ENCODE measurements at regions not wholly inside any gene's neighbourhood (a gene's known extent, or its start where the extent isn't known, plus 50 kb on each side); places are given as distances from the start of the nearest gene placed in this dataset.
A peak's percentile ranks its signal among the peaks of the same experiment; 100 is the strongest.

DNA sequence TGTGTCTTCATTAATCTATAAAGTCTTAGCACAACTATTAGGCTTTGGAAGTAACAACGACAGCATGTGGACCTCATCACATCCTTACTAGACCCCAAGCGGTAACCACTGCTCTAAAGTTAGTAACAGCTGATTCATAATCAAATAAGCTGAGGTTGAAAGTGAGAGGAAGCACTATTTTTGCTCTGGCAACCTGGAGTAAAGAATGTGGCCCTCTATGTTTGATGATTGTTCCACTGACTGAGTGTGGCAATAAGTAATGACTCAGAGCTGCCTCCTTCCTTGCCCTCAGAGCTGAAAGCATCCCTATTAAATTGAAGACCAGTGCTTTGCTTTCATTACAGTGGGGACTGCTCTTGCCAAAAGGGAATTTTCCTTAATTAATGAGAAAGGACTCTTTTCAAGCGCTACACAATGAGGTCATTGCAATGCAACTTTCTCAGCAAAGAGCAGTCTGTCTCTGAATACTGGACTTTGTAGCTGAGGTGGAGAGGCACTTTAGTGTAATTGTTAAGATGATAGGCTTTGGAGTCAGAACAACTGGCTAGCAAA, 906.1 kb upstream of the RAG2 start:
- Histone ChIP-seq H3K4me3 (ENCODE audit: insufficient read depth, low read depth, low read length) (no peak overlapping the region), H3K36me3 (replicated peaks; ENCODE audit: control insufficient read depth, insufficient read depth, low read length) (no peaks in the 10 kb centered on the region), H3K27me3 (ENCODE audit: control insufficient read depth, insufficient read depth, low read length) (no peaks in the 10 kb centered on the region)
- DNase-seq = no peak

- H3K36me3 ChIP-seq (replicated peaks; ENCODE audit: control insufficient read depth, insufficient read depth, low read length) = no peaks in the 10 kb centered on the region
- H3K27me3 ChIP-seq (ENCODE audit: control insufficient read depth, insufficient read depth, low read length) = no peaks in the 10 kb centered on the region
- H3K4me3 ChIP-seq (ENCODE audit: insufficient read depth, low read depth, low read length) = no peak overlapping the region
- no peak for DNase-seq
Observed at GRCh38 chr11:37503411-37504059, 905.5 kb upstream of the RAG2 start.

DNA sequence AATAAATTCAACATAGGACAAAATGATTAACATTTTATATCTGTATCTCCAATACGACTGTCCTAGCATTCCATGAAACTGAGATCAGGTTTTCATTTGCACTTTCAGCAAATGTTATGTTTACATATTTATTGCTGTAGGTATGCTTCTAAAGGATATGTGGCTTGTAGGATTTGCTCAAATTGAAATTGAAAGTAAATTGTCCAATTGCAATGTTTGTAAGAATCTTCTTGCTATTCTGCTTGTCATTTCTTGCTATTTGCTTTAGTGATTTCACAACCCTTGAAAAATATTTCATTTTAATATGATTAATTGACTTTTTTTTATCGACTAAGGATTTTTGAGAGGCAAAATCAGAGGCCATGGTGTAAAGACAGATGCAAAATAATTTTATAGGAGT, 904.2 kb upstream of the RAG2 start:
- DNase-seq = no peak
- H3K4me3 ChIP-seq (ENCODE audit: insufficient read depth, low read depth, low read length) = no peak overlapping the region
- no peaks in the 10 kb centered on the region for H3K27me3 ChIP-seq (ENCODE audit: control insufficient read depth, insufficient read depth, low read length)
- H3K36me3 ChIP-seq (replicated peaks; ENCODE audit: control insufficient read depth, insufficient read depth, low read length) = no peaks in the 10 kb centered on the region

DNA sequence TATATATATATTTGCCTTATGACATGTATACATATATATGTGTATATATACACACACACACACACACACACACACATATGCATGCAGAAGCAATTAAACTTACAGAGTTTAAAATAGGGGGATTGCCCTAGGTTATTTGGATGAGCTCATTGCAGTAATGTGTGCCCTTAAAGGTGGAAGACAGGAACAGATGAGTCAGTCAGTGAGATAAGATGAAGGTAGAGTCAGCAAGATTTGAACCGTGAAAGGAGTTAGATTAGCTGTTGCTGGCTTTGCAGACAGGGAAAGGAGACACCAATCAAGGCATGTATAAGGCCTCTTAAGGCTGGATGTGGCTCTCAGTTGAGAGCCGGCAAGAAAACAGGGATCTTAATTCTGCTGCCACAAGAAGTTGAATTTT, 902.4 kb upstream of the RAG2 start:
- Histone ChIP-seq H3K36me3 (replicated peaks; ENCODE audit: control insufficient read depth, insufficient read depth, low read length) (no peaks in the 10 kb centered on the region), H3K27me3 (ENCODE audit: control insufficient read depth, insufficient read depth, low read length) (no peaks in the 10 kb centered on the region), H3K4me3 (ENCODE audit: insufficient read depth, low read depth, low read length) (no peak overlapping the region)
- no peak for DNase-seq

DNA sequence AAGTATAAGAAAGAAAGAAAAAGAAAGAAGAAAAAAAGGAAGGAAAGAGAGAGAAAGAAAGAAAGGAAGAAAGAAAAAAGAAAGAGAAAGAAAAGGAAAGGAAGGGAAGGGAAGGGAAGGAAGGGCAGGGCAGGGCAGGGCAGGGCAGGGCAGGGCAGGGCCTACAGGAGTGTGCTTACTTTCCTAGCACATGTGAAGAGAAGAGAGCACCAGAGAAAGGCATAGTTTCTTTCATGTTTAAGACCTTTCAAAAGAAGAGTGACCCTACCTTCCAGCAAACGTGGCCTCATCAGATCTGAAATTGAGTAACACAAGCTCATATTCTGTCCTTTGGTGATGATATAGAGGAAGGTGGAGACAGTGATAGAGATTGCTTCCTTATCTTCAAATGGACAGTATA, 899.3 kb upstream of the RAG2 start:
- Histone ChIP-seq H3K36me3 (replicated peaks; ENCODE audit: control insufficient read depth, insufficient read depth, low read length) (no peaks in the 10 kb centered on the region), H3K27me3 (ENCODE audit: control insufficient read depth, insufficient read depth, low read length) (no peaks in the 10 kb centered on the region), H3K4me3 (ENCODE audit: insufficient read depth, low read depth, low read length) (no peak overlapping the region)
- DNase-seq = no peak

DNA sequence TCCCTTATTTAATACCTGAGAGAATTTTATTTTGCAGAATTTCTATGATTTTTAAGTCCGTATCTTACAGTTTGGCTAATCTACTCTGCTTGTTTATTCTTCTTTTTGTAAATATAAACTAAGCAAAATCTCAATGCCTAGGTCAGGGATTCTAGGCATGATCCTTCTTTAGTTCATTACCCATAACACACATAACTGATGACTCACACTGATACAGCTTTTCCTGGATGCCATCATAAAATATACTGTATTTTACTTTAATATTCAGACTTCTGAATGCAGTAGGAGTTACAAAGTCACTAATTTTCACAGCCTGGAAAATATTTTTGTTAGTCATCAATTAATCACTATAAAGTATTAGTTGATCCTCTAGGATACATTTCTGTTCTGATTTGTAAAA, 898.2 kb upstream of the RAG2 start:
- no peaks in the 10 kb centered on the region for H3K27me3 ChIP-seq (ENCODE audit: control insufficient read depth, insufficient read depth, low read length)
- H3K4me3 ChIP-seq (ENCODE audit: insufficient read depth, low read depth, low read length) = no peak overlapping the region
- no peak for DNase-seq
- no peaks in the 10 kb centered on the region for H3K36me3 ChIP-seq (replicated peaks; ENCODE audit: control insufficient read depth, insufficient read depth, low read length)

DNA sequence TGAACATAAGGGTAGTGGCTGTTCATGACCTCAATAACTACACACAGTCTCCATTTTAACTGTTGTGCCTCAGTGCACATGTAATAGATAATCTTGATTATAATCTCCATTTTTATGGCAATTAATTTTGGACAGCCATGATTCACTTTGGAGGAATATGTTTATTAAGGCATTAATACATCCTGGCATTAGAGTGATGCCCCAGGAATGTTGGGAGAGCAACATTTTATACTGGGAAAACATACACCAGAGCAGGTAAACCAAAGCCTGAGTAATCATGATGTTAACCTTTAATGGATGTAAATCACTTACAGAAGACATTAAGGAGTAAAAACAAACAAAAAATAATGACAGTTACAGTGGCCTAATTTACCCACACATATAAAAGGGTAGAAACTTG, 886.3 kb upstream of the RAG2 start:
- H3K27me3 ChIP-seq (ENCODE audit: control insufficient read depth, insufficient read depth, low read length) = no peaks in the 10 kb centered on the region
- no peak overlapping the region for H3K4me3 ChIP-seq (ENCODE audit: insufficient read depth, low read depth, low read length)
- no peak for DNase-seq
- H3K36me3 ChIP-seq (replicated peaks; ENCODE audit: control insufficient read depth, insufficient read depth, low read length) = no peaks in the 10 kb centered on the region

GRCh38 chr11:37483761-37484160, 885.7 kb upstream of the RAG2 start:
- H3K4me3 ChIP-seq (ENCODE audit: insufficient read depth, low read depth, low read length) = no peak overlapping the region

GRCh38 chr11:37474889-37475288, 876.9 kb upstream of the RAG2 start:
- Histone ChIP-seq H3K36me3 (replicated peaks; ENCODE audit: control insufficient read depth, insufficient read depth, low read length) (no peaks in the 10 kb centered on the region), H3K4me3 (ENCODE audit: insufficient read depth, low read depth, low read length) (no peak overlapping the region), H3K27me3 (ENCODE audit: control insufficient read depth, insufficient read depth, low read length) (no peaks in the 10 kb centered on the region)
- no peak for DNase-seq

More at GRCh38 chr11:37483761-37484160, 885.7 kb upstream of the RAG2 start:
- DNase-seq = no peak
- no peaks in the 10 kb centered on the region for H3K36me3 ChIP-seq (replicated peaks; ENCODE audit: control insufficient read depth, insufficient read depth, low read length)
- H3K27me3 ChIP-seq (ENCODE audit: control insufficient read depth, insufficient read depth, low read length) = no peaks in the 10 kb centered on the region

DNA sequence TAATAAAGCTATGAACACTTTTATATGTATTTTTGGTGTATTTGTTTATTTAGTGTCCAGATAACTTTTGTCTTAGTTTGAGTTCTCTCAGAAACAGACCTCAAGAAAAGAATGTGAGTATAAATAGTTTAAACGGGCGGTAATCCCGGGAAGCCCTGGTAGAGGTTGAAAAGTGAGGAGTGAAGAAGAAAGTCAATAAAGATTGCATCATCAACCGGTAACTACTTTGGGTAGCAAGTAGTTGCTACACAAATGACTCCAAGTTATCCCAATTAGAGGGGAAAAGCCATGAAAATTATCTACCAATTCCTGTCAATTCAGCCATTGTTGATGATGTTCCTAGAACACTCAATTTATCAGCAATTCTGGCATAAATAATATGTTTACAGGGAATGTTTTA, 870.3 kb upstream of the RAG2 start:
- Histone ChIP-seq H3K27me3 (ENCODE audit: control insufficient read depth, insufficient read depth, low read length) (no peaks in the 10 kb centered on the region), H3K4me3 (ENCODE audit: insufficient read depth, low read depth, low read length) (no peak overlapping the region), H3K36me3 (replicated peaks; ENCODE audit: control insufficient read depth, insufficient read depth, low read length) (no peaks in the 10 kb centered on the region)
- DNase-seq = no peak

DNA sequence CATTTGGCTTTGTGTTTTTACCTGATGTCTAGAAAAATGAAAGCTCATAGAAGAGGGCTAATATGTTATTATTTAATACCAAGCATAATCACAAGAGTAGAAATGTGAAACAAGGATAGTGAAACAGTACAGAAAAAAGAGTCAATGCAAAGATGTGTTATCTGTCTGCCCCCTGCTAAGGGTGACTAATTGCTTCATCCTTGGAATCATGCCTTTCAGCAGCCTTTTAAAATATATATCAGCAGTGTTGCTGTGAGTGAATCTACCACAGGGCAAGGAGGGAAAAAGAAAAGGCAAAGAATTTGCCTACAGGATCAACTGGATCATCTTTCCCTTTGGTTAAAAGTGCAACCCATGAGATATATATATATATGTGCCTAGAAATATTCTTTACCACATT, 867.2 kb upstream of the RAG2 start:
- H3K4me3 ChIP-seq (ENCODE audit: insufficient read depth, low read depth, low read length) = no peak overlapping the region
- no peaks in the 10 kb centered on the region for H3K36me3 ChIP-seq (replicated peaks; ENCODE audit: control insufficient read depth, insufficient read depth, low read length)
- no peaks in the 10 kb centered on the region for H3K27me3 ChIP-seq (ENCODE audit: control insufficient read depth, insufficient read depth, low read length)
- no peak for DNase-seq

- no peaks in the 10 kb centered on the region for H3K27me3 ChIP-seq (ENCODE audit: control insufficient read depth, insufficient read depth, low read length)
Observed at GRCh38 chr11:37459456-37459855, 861.4 kb upstream of the RAG2 start.

DNA sequence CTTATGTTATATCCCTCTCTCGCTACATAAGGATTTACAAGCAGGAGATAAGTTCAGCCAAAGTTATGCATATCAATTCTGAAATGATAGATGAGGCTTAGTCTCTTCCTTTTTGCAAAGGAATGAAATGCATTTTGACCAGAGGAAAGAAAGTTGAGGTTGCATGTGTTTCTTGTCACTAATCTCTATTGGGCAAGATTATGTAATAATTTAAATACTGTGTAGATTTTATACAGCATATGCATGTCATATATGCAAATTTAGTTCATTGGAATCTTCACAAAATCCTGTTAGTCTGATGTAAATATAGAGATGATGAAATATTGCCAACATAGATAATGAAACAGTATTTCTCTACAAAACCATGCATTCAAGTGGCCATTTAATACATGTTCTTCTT, 858.7 kb upstream of the RAG2 start:
- Histone ChIP-seq H3K27me3 (ENCODE audit: control insufficient read depth, insufficient read depth, low read length) (no peaks in the 10 kb centered on the region), H3K4me3 (ENCODE audit: insufficient read depth, low read depth, low read length) (no peak overlapping the region), H3K36me3 (replicated peaks; ENCODE audit: control insufficient read depth, insufficient read depth, low read length) (no peaks in the 10 kb centered on the region)
- no peak for DNase-seq

More at GRCh38 chr11:37459456-37459855, 861.4 kb upstream of the RAG2 start:
- Histone ChIP-seq H3K4me3 (ENCODE audit: insufficient read depth, low read depth, low read length) (no peak overlapping the region), H3K36me3 (replicated peaks; ENCODE audit: control insufficient read depth, insufficient read depth, low read length) (no peaks in the 10 kb centered on the region)
- DNase-seq = no peak

- no peak overlapping the region for H3K4me3 ChIP-seq (ENCODE audit: insufficient read depth, low read depth, low read length)
- DNase-seq = no peak
- H3K36me3 ChIP-seq (replicated peaks; ENCODE audit: control insufficient read depth, insufficient read depth, low read length) = no peaks in the 10 kb centered on the region
- no peaks in the 10 kb centered on the region for H3K27me3 ChIP-seq (ENCODE audit: control insufficient read depth, insufficient read depth, low read length)
Observed at GRCh38 chr11:37451903-37452302, 853.9 kb upstream of the RAG2 start.

GRCh38 chr11:37450613-37451012, 852.6 kb upstream of the RAG2 start:
- Histone ChIP-seq H3K4me3 (ENCODE audit: insufficient read depth, low read depth, low read length) (no peak overlapping the region), H3K36me3 (replicated peaks; ENCODE audit: control insufficient read depth, insufficient read depth, low read length) (no peaks in the 10 kb centered on the region), H3K27me3 (ENCODE audit: control insufficient read depth, insufficient read depth, low read length) (no peaks in the 10 kb centered on the region)
- no peak for DNase-seq

- H3K36me3 ChIP-seq (replicated peaks; ENCODE audit: control insufficient read depth, insufficient read depth, low read length) = no peaks in the 10 kb centered on the region
- H3K4me3 ChIP-seq (ENCODE audit: insufficient read depth, low read depth, low read length) = no peak overlapping the region
- peak; percentile 6 for DNase-seq
- no peaks in the 10 kb centered on the region for H3K27me3 ChIP-seq (ENCODE audit: control insufficient read depth, insufficient read depth, low read length)
Observed at GRCh38 chr11:37449146-37449545, 851.1 kb upstream of the RAG2 start.

Data from H7 (cell line).